ENCODE measurements at regions not wholly inside any gene's neighbourhood (a gene's known extent, or its start where the extent isn't known, plus 50 kb on each side); places are given as distances from the start of the nearest gene placed in this dataset.
A peak's percentile ranks its signal among the peaks of the same experiment; 100 is the strongest.
"Not testable (repeated sequence)": the region's sequence is repeated elsewhere in the genome, so short reads cannot be mapped to it uniquely, and the experiment has no call there.

- H3K27me3 Mint-ChIP-seq (ENCODE audit: low read depth); H3K27ac Mint-ChIP-seq; H3K9me3 Mint-ChIP-seq (ENCODE audit: insufficient read depth); POLR2A ChIA-PET; H3K4me1 Mint-ChIP-seq (ENCODE audit: low read depth); DNase-seq; H3K36me3 Mint-ChIP-seq (ENCODE audit: low read depth); ATAC-seq; H3K4me3 Mint-ChIP-seq: not testable (repeated sequence)
- CTCF ChIA-PET: interaction anchor here (2.0 kb wide), 1 partner anchor 11 kb away, joined by 5 read pairs; no protein-coding TSS in a partner anchor
These were observed 85.1 kb upstream of the MAP4 start for GRCh38 chr3:48101301-48101650.

- POLR2A ChIA-PET: no interaction called here
- H3K27me3 Mint-ChIP-seq (ENCODE audit: low read depth): peaks cover 2% of the 10 kb centered on the region
- no peaks in the 10 kb centered on the region for H3K9me3 Mint-ChIP-seq (ENCODE audit: insufficient read depth)
- no peak overlapping the region for H3K27ac Mint-ChIP-seq
- CTCF ChIA-PET: no interaction called here
- H3K4me3 Mint-ChIP-seq: no peak overlapping the region
- H3K36me3 Mint-ChIP-seq (ENCODE audit: low read depth): peaks cover 5% of the 10 kb centered on the region
- DNase-seq (no peak), ATAC-seq (no peak)
- H3K4me1 Mint-ChIP-seq (ENCODE audit: low read depth): peaks cover 18% of the 10 kb centered on the region
These were observed 76.1 kb upstream of the MAP4 start for GRCh38 chr3:48092270-48092669.

GRCh38 chr3:48090166-48090939, 74.1 kb upstream of the MAP4 start:
- ATAC-seq: no peak
- Mint-ChIP-seq H3K4me1 (ENCODE audit: low read depth) (peaks cover 26% of the 10 kb centered on the region), H3K27ac (peak overlapping the region; percentile 24)

GRCh38 chr3:48088749-48089466, 72.7 kb upstream of the MAP4 start:
- H3K27ac Mint-ChIP-seq: peak overlapping the region; percentile 99
- ATAC-seq (peak; percentile 98), DNase-seq (peak; percentile 96)
- peaks cover 2% of the 10 kb centered on the region for H3K27me3 Mint-ChIP-seq (ENCODE audit: low read depth)
- H3K9me3 Mint-ChIP-seq (ENCODE audit: insufficient read depth): no peaks in the 10 kb centered on the region
- peak overlapping the region; percentile 90 for H3K4me3 Mint-ChIP-seq
- CTCF ChIA-PET: interaction anchor here (0.8 to 3.7 kb wide), 8 partner anchors 9 to 347 kb away, joined by 3 to 20 read pairs (median 4); no protein-coding TSS in a partner anchor
- peaks cover 14% of the 10 kb centered on the region for H3K36me3 Mint-ChIP-seq (ENCODE audit: low read depth)
- H3K4me1 Mint-ChIP-seq (ENCODE audit: low read depth): peaks cover 33% of the 10 kb centered on the region
- POLR2A ChIA-PET: interaction anchor here (0.6 to 4.5 kb wide), 10 partner anchors 10 to 227 kb away, joined by 3 to 21 read pairs (median 3); partner anchors contain the start of genes CDC25A and ZNF589

More at GRCh38 chr3:48090166-48090939, 74.1 kb upstream of the MAP4 start:
- POLR2A ChIA-PET: interaction anchor here (0.7 to 4.5 kb wide), 6 partner anchors 10 to 150 kb away, joined by 3 to 21 read pairs (median 4); partner anchors contain the start of genes CDC25A and ZNF589
- DNase-seq: no peak
- Mint-ChIP-seq H3K4me3 (peak overlapping the region; percentile 90), H3K9me3 (ENCODE audit: insufficient read depth) (no peaks in the 10 kb centered on the region), H3K27me3 (ENCODE audit: low read depth) (peaks cover 2% of the 10 kb centered on the region), H3K36me3 (ENCODE audit: low read depth) (peaks cover 5% of the 10 kb centered on the region)
- CTCF ChIA-PET: interaction anchor here (3.3 kb wide), 1 partner anchor 61 kb away, joined by 20 read pairs; no protein-coding TSS in a partner anchor

GRCh38 chr3:48088056-48088748, 72.0 kb upstream of the MAP4 start:
- H3K27me3 Mint-ChIP-seq (ENCODE audit: low read depth): peaks cover 2% of the 10 kb centered on the region

GRCh38 chr3:48086705-48087104, 70.5 kb upstream of the MAP4 start:
- no peak for DNase-seq
- Mint-ChIP-seq H3K4me3 (peak overlapping the region; percentile 90), H3K9me3 (ENCODE audit: insufficient read depth) (no peaks in the 10 kb centered on the region), H3K27me3 (ENCODE audit: low read depth) (peaks cover 2% of the 10 kb centered on the region), H3K27ac (peak overlapping the region; percentile 85), H3K36me3 (ENCODE audit: low read depth) (peaks cover 14% of the 10 kb centered on the region), H3K4me1 (ENCODE audit: low read depth) (peaks cover 33% of the 10 kb centered on the region)
- POLR2A ChIA-PET: interaction anchor here (4.5 kb wide), 1 partner anchor 26 kb away, joined by 21 read pairs; no protein-coding TSS in a partner anchor
- ATAC-seq: no peak
- CTCF ChIA-PET: interaction anchor here (1.6 to 3.7 kb wide), 2 partner anchors 11 to 27 kb away, joined by 6 to 11 read pairs; no protein-coding TSS in a partner anchor

More at GRCh38 chr3:48088056-48088748, 72.0 kb upstream of the MAP4 start:
- Mint-ChIP-seq H3K9me3 (ENCODE audit: insufficient read depth) (no peaks in the 10 kb centered on the region), H3K4me3 (peak overlapping the region; percentile 90), H3K4me1 (ENCODE audit: low read depth) (peaks cover 33% of the 10 kb centered on the region), H3K36me3 (ENCODE audit: low read depth) (peaks cover 14% of the 10 kb centered on the region), H3K27ac (peak overlapping the region; percentile 99)
- DNase-seq (peak; percentile 28), ATAC-seq (peak; percentile 45)
- POLR2A ChIA-PET: interaction anchor here (0.6 to 4.5 kb wide), 8 partner anchors 11 to 226 kb away, joined by 3 to 21 read pairs (median 3); partner anchors contain the start of gene CDC25A
- CTCF ChIA-PET: interaction anchor here (0.8 to 3.7 kb wide), 10 partner anchors 9 to 348 kb away, joined by 3 to 20 read pairs (median 4); no protein-coding TSS in a partner anchor

- H3K4me3 Mint-ChIP-seq: no peak overlapping the region
- POLR2A ChIA-PET: no interaction called here
These were observed 68.7 kb upstream of the MAP4 start for GRCh38 chr3:48084929-48085328.

GRCh38 chr3:48084170-48084569, 68.0 kb upstream of the MAP4 start:
- Mint-ChIP-seq H3K36me3 (ENCODE audit: low read depth) (peaks cover 18% of the 10 kb centered on the region), H3K9me3 (ENCODE audit: insufficient read depth) (no peaks in the 10 kb centered on the region), H3K4me1 (ENCODE audit: low read depth) (peaks cover 20% of the 10 kb centered on the region), H3K27ac (peak overlapping the region; percentile 13), H3K27me3 (ENCODE audit: low read depth) (no peaks in the 10 kb centered on the region), H3K4me3 (no peak overlapping the region)
- ChIA-PET CTCF (no interaction called here), POLR2A (no interaction called here)
- ATAC-seq (no peak), DNase-seq (no peak)

More at GRCh38 chr3:48084929-48085328, 68.7 kb upstream of the MAP4 start:
- no peaks in the 10 kb centered on the region for H3K9me3 Mint-ChIP-seq (ENCODE audit: insufficient read depth)
- no peak overlapping the region for H3K27ac Mint-ChIP-seq
- H3K27me3 Mint-ChIP-seq (ENCODE audit: low read depth): no peaks in the 10 kb centered on the region
- CTCF ChIA-PET: no interaction called here
- DNase-seq (no peak), ATAC-seq (no peak)
- peaks cover 28% of the 10 kb centered on the region for H3K4me1 Mint-ChIP-seq (ENCODE audit: low read depth)
- H3K36me3 Mint-ChIP-seq (ENCODE audit: low read depth): peaks cover 17% of the 10 kb centered on the region

- Mint-ChIP-seq H3K27ac (no peak overlapping the region), H3K27me3 (ENCODE audit: low read depth) (no peaks in the 10 kb centered on the region), H3K4me3 (no peak overlapping the region), H3K9me3 (ENCODE audit: insufficient read depth) (no peaks in the 10 kb centered on the region), H3K4me1 (ENCODE audit: low read depth) (peaks cover 21% of the 10 kb centered on the region), H3K36me3 (ENCODE audit: low read depth) (peaks cover 24% of the 10 kb centered on the region)
- DNase-seq (no peak), ATAC-seq (no peak)
- POLR2A ChIA-PET: no interaction called here
- CTCF ChIA-PET: no interaction called here
These were observed 66.5 kb upstream of the MAP4 start for GRCh38 chr3:48082580-48083184.

GRCh38 chr3:48077815-48078214, 61.6 kb upstream of the MAP4 start:
- Mint-ChIP-seq H3K27me3 (ENCODE audit: low read depth) (no peaks in the 10 kb centered on the region), H3K27ac (no peak overlapping the region), H3K9me3 (ENCODE audit: insufficient read depth) (no peaks in the 10 kb centered on the region), H3K36me3 (ENCODE audit: low read depth) (peaks cover 25% of the 10 kb centered on the region), H3K4me1 (ENCODE audit: low read depth) (peaks cover 4% of the 10 kb centered on the region), H3K4me3 (no peak overlapping the region)
- POLR2A ChIA-PET: no interaction called here
- ATAC-seq (no peak), DNase-seq (no peak)
- CTCF ChIA-PET: interaction anchor here (1.1 kb wide), 1 partner anchor 74 kb away, joined by 4 read pairs; no protein-coding TSS in a partner anchor

GRCh38 chr3:48070030-48070429, 53.8 kb upstream of the MAP4 start:
- Mint-ChIP-seq H3K27me3 (ENCODE audit: low read depth) (no peaks in the 10 kb centered on the region), H3K4me1 (ENCODE audit: low read depth) (no peaks in the 10 kb centered on the region), H3K9me3 (ENCODE audit: insufficient read depth) (no peaks in the 10 kb centered on the region), H3K36me3 (ENCODE audit: low read depth) (peaks cover 31% of the 10 kb centered on the region), H3K27ac (no peak overlapping the region), H3K4me3 (no peak overlapping the region)
- ChIA-PET POLR2A (no interaction called here), CTCF (no interaction called here)
- no peak for ATAC-seq
- DNase-seq: no peak
